Activated CD4-positive, alpha-beta T cell treated with anti-CD3 and anti-CD28 coated beads for 36 hours (primary cell): ENCODE measurements at regions not wholly inside any gene's neighbourhood (a gene's known extent, or its start where the extent isn't known, plus 50 kb on each side); places are given as distances from the start of the nearest gene placed in this dataset.
"Not testable (repeated sequence)": the region's sequence is repeated elsewhere in the genome, so short reads cannot be mapped to it uniquely, and the experiment has no call there.

Experiments
- ATAC-seq: fragments of 200-7000 bp; cut with Tn5 transposase; one replicate; pipeline ENCODE4 v1.10.0; 2021; ENCODE audit warnings: mild to moderate bottlenecking, moderate library complexity
- CTCF ChIA-PET: fragments of 350-600 bp; sonication (Branson Sonifier 250); formaldehyde crosslinking; loops from one replicate; lab custom pipeline; 2021; ENCODE audit warnings: antibody characterized with exemption; lab: Charles Lee
- POLR2A ChIA-PET: fragments of 350-600 bp; sonication (Branson Sonifier 250); formaldehyde crosslinking; loops from one replicate; lab custom pipeline; 2021; ENCODE audit warnings: antibody characterized with exemption, inconsistent platforms; lab: Charles Lee
- DNase-seq: peaks from one replicate; pipeline ENCODE4 v3.0.0-alpha.2; 2020
- H3K27ac Mint-ChIP-seq: one replicate; pipeline ENCODE4 v1.8.0; 2021; ENCODE audit warnings: mixed read lengths
- H3K27me3 Mint-ChIP-seq: one replicate; pipeline ENCODE4 v1.8.0; 2021; ENCODE audit warnings: mixed read lengths
- H3K36me3 Mint-ChIP-seq: one replicate; pipeline ENCODE4 v1.8.0; 2021; ENCODE audit warnings: low read depth, mixed read lengths
- H3K4me1 Mint-ChIP-seq: one replicate; pipeline ENCODE4 v1.8.0; 2021; ENCODE audit warnings: mixed read lengths
- H3K4me3 Mint-ChIP-seq: one replicate; pipeline ENCODE4 v1.8.0; 2021; ENCODE audit warnings: mild to moderate bottlenecking, moderate library complexity, mixed read lengths
- H3K9me3 Mint-ChIP-seq: one replicate; pipeline ENCODE4 v1.8.0; 2021; ENCODE audit warnings: low read depth, mixed read lengths
- intact Hi-C, 2 experiments: fragments of 100-400 bp; cut with DNase I in 1 of 2; cut with micrococcal nuclease in 1 of 2; formaldehyde crosslinking; loops; one replicate each; pipeline versions ENCODE4 v1.14.2 to v1.15.1; 2022 to 2024; cut with DNase I, micrococcal nuclease

- CTCF ChIA-PET = no interaction called here
- Mint-ChIP-seq H3K36me3 (no peaks in the 10 kb centered on the region), H3K27ac (no peak overlapping the region), H3K4me3 (no peak overlapping the region), H3K9me3 (no peaks in the 10 kb centered on the region), H3K27me3 (peaks cover 7% of the 10 kb centered on the region), H3K4me1 (no peaks in the 10 kb centered on the region)
- intact Hi-C loops = no loop called here
- ATAC-seq (no peak), DNase-seq (no peak)
- POLR2A ChIA-PET = no interaction called here
Measured at GRCh38 chr7:96870934-96871333, 134.4 kb upstream of the DLX6 start.

GRCh38 chr7:96887426-96887825 is 117.9 kb upstream of the DLX6 start:
- no peaks in the 10 kb centered on the region for H3K27me3 Mint-ChIP-seq
- no peaks in the 10 kb centered on the region for H3K4me1 Mint-ChIP-seq
- no peak for DNase-seq
- intact Hi-C loops = no loop called here
- no peak overlapping the region for H3K4me3 Mint-ChIP-seq
- H3K27ac Mint-ChIP-seq = no peak overlapping the region
- ATAC-seq = no peak
- ChIA-PET CTCF (no interaction called here), POLR2A (no interaction called here)
- no peaks in the 10 kb centered on the region for H3K36me3 Mint-ChIP-seq
- H3K9me3 Mint-ChIP-seq = no peaks in the 10 kb centered on the region

- ATAC-seq (no peak), DNase-seq (no peak)
- intact Hi-C loops = loop anchor here in 1 of 2 experiments (10.0 kb wide), 1 partner anchor 484 kb away; no protein-coding TSS in a partner anchor
- H3K36me3 Mint-ChIP-seq = no peaks in the 10 kb centered on the region
- H3K4me3 Mint-ChIP-seq = no peak overlapping the region
- ChIA-PET POLR2A (no interaction called here), CTCF (no interaction called here)
- no peak overlapping the region for H3K27ac Mint-ChIP-seq
- no peaks in the 10 kb centered on the region for H3K9me3 Mint-ChIP-seq
- H3K4me1 Mint-ChIP-seq = no peaks in the 10 kb centered on the region
- H3K27me3 Mint-ChIP-seq = peaks cover 12% of the 10 kb centered on the region
Measured at GRCh38 chr7:96899108-96899507, 106.2 kb upstream of the DLX6 start.

GRCh38 chr7:96901822-96902445 is 103.4 kb upstream of the DLX6 start:
- H3K27me3 Mint-ChIP-seq = peaks cover 11% of the 10 kb centered on the region
- no peaks in the 10 kb centered on the region for H3K36me3 Mint-ChIP-seq
- no peak for ATAC-seq
- ChIA-PET POLR2A (no interaction called here), CTCF (no interaction called here)
- DNase-seq = no peak
- no peak overlapping the region for H3K27ac Mint-ChIP-seq
- H3K4me1 Mint-ChIP-seq = no peaks in the 10 kb centered on the region
- H3K4me3 Mint-ChIP-seq = no peak overlapping the region
- intact Hi-C loops = no loop called here
- no peaks in the 10 kb centered on the region for H3K9me3 Mint-ChIP-seq

- ATAC-seq = no peak
- ChIA-PET CTCF (interaction anchor here (1.0 kb wide), 1 partner anchor 19 kb away, joined by 3 read pairs; no protein-coding TSS in a partner anchor), POLR2A (no interaction called here)
- no peak for DNase-seq
- Mint-ChIP-seq H3K36me3 (no peaks in the 10 kb centered on the region), H3K27ac (no peak overlapping the region), H3K4me1 (no peaks in the 10 kb centered on the region), H3K9me3 (no peaks in the 10 kb centered on the region), H3K4me3 (no peak overlapping the region), H3K27me3 (peaks cover 11% of the 10 kb centered on the region)
- intact Hi-C loops = no loop called here
Measured at GRCh38 chr7:96903906-96904305, 101.4 kb upstream of the DLX6 start.

GRCh38 chr7:96910486-96910885 is 94.9 kb upstream of the DLX6 start:
- CTCF ChIA-PET = interaction anchor here (0.7 kb wide), 1 partner anchor 234 kb away, joined by 3 read pairs; no protein-coding TSS in a partner anchor
- Mint-ChIP-seq H3K27me3 (peaks cover 19% of the 10 kb centered on the region), H3K27ac (no peak overlapping the region), H3K9me3 (no peaks in the 10 kb centered on the region), H3K36me3 (no peaks in the 10 kb centered on the region), H3K4me1 (no peaks in the 10 kb centered on the region), H3K4me3 (no peak overlapping the region)
- intact Hi-C loops = no loop called here
- ATAC-seq (no peak), DNase-seq (no peak)
- POLR2A ChIA-PET = no interaction called here

GRCh38 chr7:96915029-96915428 is 90.3 kb upstream of the DLX6 start:
- ChIA-PET POLR2A (no interaction called here), CTCF (interaction anchor here (0.8 to 1.3 kb wide), 2 partner anchors 10 to 92 kb away, joined by 3 read pairs; no protein-coding TSS in a partner anchor)
- DNase-seq (no peak), ATAC-seq (no peak)
- H3K36me3 Mint-ChIP-seq = no peaks in the 10 kb centered on the region
- H3K27ac Mint-ChIP-seq = no peak overlapping the region
- no peak overlapping the region for H3K4me3 Mint-ChIP-seq
- H3K4me1 Mint-ChIP-seq = no peaks in the 10 kb centered on the region
- intact Hi-C loops = no loop called here
- peaks cover 19% of the 10 kb centered on the region for H3K27me3 Mint-ChIP-seq
- no peaks in the 10 kb centered on the region for H3K9me3 Mint-ChIP-seq

- POLR2A ChIA-PET = no interaction called here
Measured at GRCh38 chr7:96920064-96920463, 85.3 kb upstream of the DLX6 start.

GRCh38 chr7:96920713-96921112 is 84.6 kb upstream of the DLX6 start:
- Mint-ChIP-seq H3K27me3 (peaks cover 11% of the 10 kb centered on the region), H3K4me1 (no peaks in the 10 kb centered on the region), H3K9me3 (no peaks in the 10 kb centered on the region), H3K27ac (no peak overlapping the region), H3K4me3 (no peak overlapping the region), H3K36me3 (no peaks in the 10 kb centered on the region)
- DNase-seq = no peak
- POLR2A ChIA-PET = no interaction called here
- no peak for ATAC-seq
- intact Hi-C loops = no loop called here
- CTCF ChIA-PET = interaction anchor here (0.6 kb wide), 1 partner anchor 223 kb away, joined by 3 read pairs; no protein-coding TSS in a partner anchor

More at GRCh38 chr7:96920064-96920463, 85.3 kb upstream of the DLX6 start:
- no peaks in the 10 kb centered on the region for H3K9me3 Mint-ChIP-seq
- no peaks in the 10 kb centered on the region for H3K36me3 Mint-ChIP-seq
- ATAC-seq (no peak), DNase-seq (no peak)
- H3K27me3 Mint-ChIP-seq = peaks cover 14% of the 10 kb centered on the region
- intact Hi-C loops = no loop called here
- no peaks in the 10 kb centered on the region for H3K4me1 Mint-ChIP-seq
- CTCF ChIA-PET = no interaction called here
- no peak overlapping the region for H3K4me3 Mint-ChIP-seq
- no peak overlapping the region for H3K27ac Mint-ChIP-seq

GRCh38 chr7:96921231-96921630 is 84.1 kb upstream of the DLX6 start:
- CTCF ChIA-PET = interaction anchor here (0.6 kb wide), 1 partner anchor 224 kb away, joined by 3 read pairs; no protein-coding TSS in a partner anchor
- H3K27me3 Mint-ChIP-seq = peaks cover 9% of the 10 kb centered on the region
- ATAC-seq = no peak
- H3K4me1 Mint-ChIP-seq = no peaks in the 10 kb centered on the region
- no peaks in the 10 kb centered on the region for H3K36me3 Mint-ChIP-seq
- no peak overlapping the region for H3K4me3 Mint-ChIP-seq
- POLR2A ChIA-PET = no interaction called here
- no peak overlapping the region for H3K27ac Mint-ChIP-seq
- no peaks in the 10 kb centered on the region for H3K9me3 Mint-ChIP-seq
- intact Hi-C loops = no loop called here
- no peak for DNase-seq

- Mint-ChIP-seq H3K36me3 (no peaks in the 10 kb centered on the region), H3K27ac (no peak overlapping the region), H3K9me3 (no peaks in the 10 kb centered on the region), H3K27me3 (peaks cover 9% of the 10 kb centered on the region), H3K4me3 (no peak overlapping the region), H3K4me1 (no peaks in the 10 kb centered on the region)
- no peak for DNase-seq
- intact Hi-C loops = no loop called here
- CTCF ChIA-PET = no interaction called here
- POLR2A ChIA-PET = no interaction called here
- no peak for ATAC-seq
Measured at GRCh38 chr7:96921771-96922170, 83.6 kb upstream of the DLX6 start.

- intact Hi-C loops, CTCF ChIA-PET, H3K4me3 Mint-ChIP-seq, H3K36me3 Mint-ChIP-seq, H3K27me3 Mint-ChIP-seq, H3K4me1 Mint-ChIP-seq, ATAC-seq, H3K27ac Mint-ChIP-seq, H3K9me3 Mint-ChIP-seq, DNase-seq: not testable (repeated sequence)
- POLR2A ChIA-PET = interaction anchor here (0.6 kb wide), 1 partner anchor 171 kb away, joined by 3 read pairs; no protein-coding TSS in a partner anchor
Measured at GRCh38 chr7:96923345-96923744, 82.0 kb upstream of the DLX6 start.
